ENCODE measurements at regions not wholly inside any gene's neighbourhood (a gene's known extent, or its start where the extent isn't known, plus 50 kb on each side); places are given as distances from the start of the nearest gene placed in this dataset.

GRCh38 chr16:54509456-54509855 is 222.9 kb upstream of the IRX3 start:
- TF ChIP-seq CTCF (IDR thresholded peaks at IDR 0.05): no peak
- TF ChIP-seq POLR2A (IDR thresholded peaks at IDR 0.05): no peak
